ENCODE measurements at regions not wholly inside any gene's neighbourhood (a gene's known extent, or its start where the extent isn't known, plus 50 kb on each side); places are given as distances from the start of the nearest gene placed in this dataset.

- Histone ChIP-seq H3K23me2 (ENCODE audit: low read depth, low read length) (no peaks in the 10 kb centered on the region), H2AK5ac (ENCODE audit: low read depth, low read length) (no peak overlapping the region), H2BK12ac (ENCODE audit: low read depth, low read length) (no peak overlapping the region), H2BK120ac (replicated peaks; ENCODE audit: low read depth, low read length) (no peak overlapping the region), H3K27me3 (replicated peaks in 1 of 4; ENCODE audit: control insufficient read depth in 3 of 4, extremely low read depth in 1 of 4, insufficient read depth in 3 of 4, low read length in 3 of 4) (no peaks in the 10 kb centered on the region), H4K20me1 (replicated peaks in 1 of 2; ENCODE audit: control insufficient read depth in 1 of 2, insufficient read depth in 2 of 2, low read length in 2 of 2) (no peaks in the 10 kb centered on the region), H3K18ac (ENCODE audit: extremely low read depth, low read length) (no peak overlapping the region), H3K56ac (replicated peaks; ENCODE audit: insufficient read length, low read depth, low read length) (no peak overlapping the region), H3K27ac (ENCODE audit: low read depth, low read length) (no peak overlapping the region), H4K91ac (replicated peaks; ENCODE audit: insufficient read length, low read length) (no peak overlapping the region), H3K79me1 (ENCODE audit: low read depth, low read length) (no peaks in the 10 kb centered on the region), H2BK5ac (ENCODE audit: low read depth, low read length) (no peak overlapping the region), H3K23ac (ENCODE audit: insufficient read length) (no peak overlapping the region), H2BK15ac (ENCODE audit: low read length) (no peak overlapping the region), H4K5ac (ENCODE audit: insufficient read length, low read depth, low read length) (no peak overlapping the region), H3K9me3 (ENCODE audit: insufficient read depth in 2 of 2, low read depth in 1 of 2, low read length in 1 of 2) (no peaks in the 10 kb centered on the region), H2AFZ (ENCODE audit: low read length) (no peak overlapping the region), H3K9ac (replicated peaks in 1 of 4; ENCODE audit: extremely low read depth in 1 of 4, low read depth in 3 of 4, low read length in 3 of 4) (no peak overlapping the region), H3K4me1 (replicated peaks in 1 of 4; ENCODE audit: control insufficient read depth in 3 of 4, insufficient read depth in 4 of 4, low read length in 3 of 4) (no peaks in the 10 kb centered on the region), H3K4ac (replicated peaks; ENCODE audit: insufficient read length, low read depth, low read length) (no peak overlapping the region), H4K8ac (ENCODE audit: extremely low read depth, insufficient read depth, low read length) (no peak overlapping the region), H3K79me2 (ENCODE audit: control insufficient read depth in 1 of 2, insufficient read depth in 2 of 2, low read length in 2 of 2) (no peaks in the 10 kb centered on the region), H3K4me2 (ENCODE audit: insufficient read depth in 1 of 2, low read depth in 2 of 2, low read length in 2 of 2) (no peak overlapping the region), H3K36me3 (ENCODE audit: control insufficient read depth in 2 of 4, insufficient read depth in 4 of 4, low read length in 3 of 4) (no peaks in the 10 kb centered on the region), H3K14ac (ENCODE audit: insufficient read length) (no peak overlapping the region), H2BK20ac (ENCODE audit: low read length) (no peak overlapping the region), H3K4me3 (ENCODE audit: extremely low read depth in 1 of 4, insufficient read depth in 2 of 4, low read depth in 3 of 4, low read length in 4 of 4) (no peak overlapping the region)
- CTCF ChIA-PET (ENCODE audit: partially characterized antibody) = no interaction called here
- FAIRE-seq (no peak), DNase-seq (ENCODE audit: low read depth in 1 of 2, low spot score in 2 of 2) (no peak)
- WGBS, 2 experiments (ENCODE audit: extremely low coverage in 1 of 2, insufficient coverage in 1 of 2, insufficient read length in 1 of 2, insufficient replicate concordance in 2 of 2, low coverage in 1 of 2, low lambda C conversion rate in 2 of 2, missing lambda C conversion rate in 1 of 2) = 40% methylated on average over 2 of the region's 2 CpGs; no CpG with 5 or more reads in 1 of the 2 experiments
- POLR2A ChIA-PET (ENCODE audit: partially characterized antibody) = no interaction called here
- TF ChIP-seq CTBP2 (IDR thresholded peaks at IDR 0.05; ENCODE audit: borderline replicate concordance, insufficient read depth, insufficient read length, low read length) (no peak), NANOG (IDR thresholded peaks at IDR 0.05; ENCODE audit: insufficient read depth, low read depth, low read length, poor library complexity, severe bottlenecking) (no peak), KDM4A (IDR thresholded peaks at IDR 0.05; ENCODE audit: low read depth, low read length, severe bottlenecking) (no peak)
These were observed 215.9 kb upstream of the RRP15 start for GRCh38 chr1:218069180-218069579.
